DND-41 (cell line): ENCODE measurements at regions not wholly inside any gene's neighbourhood (a gene's known extent, or its start where the extent isn't known, plus 50 kb on each side); places are given as distances from the start of the nearest gene placed in this dataset.

Experiments
- ATAC-seq: fragments of 200-7000 bp; cut with Tn5 transposase; 3 replicates; pipeline ENCODE4 v1.9.1; 2021; ENCODE audit warnings: low read depth; ENCODE audit not compliant: insufficient read depth
- DNase-seq: peaks from one replicate; pipeline ENCODE4 v3.0.0-alpha.2; 2020
- H2AFZ ChIP-seq: 2 replicates; pipeline ENCODE4 v1.6.0; 2012; ENCODE audit warnings: low read depth, low read length
- H3K27ac ChIP-seq: 2 replicates; pipeline ENCODE4 v1.5.1; 2012; ENCODE audit warnings: low read length, inconsistent platforms
- H3K27me3 ChIP-seq: fragments of 200-600 bp; sonication (generic); 2 replicates; pipeline ENCODE4 v1.6.0; 2012; ENCODE audit warnings: low read length, mild to moderate bottlenecking, inconsistent platforms; ENCODE audit not compliant: insufficient read depth, poor library complexity
- H3K36me3 ChIP-seq: 2 replicates; pipeline ENCODE4 v1.5.1; 2012; ENCODE audit warnings: low read length, inconsistent platforms; ENCODE audit not compliant: insufficient read depth
- H3K4me1 ChIP-seq: 2 replicates; pipeline ENCODE4 v1.5.1; 2012; ENCODE audit warnings: mild to moderate bottlenecking, low read length; ENCODE audit not compliant: insufficient read depth
- H3K4me2 ChIP-seq: 2 replicates; pipeline ENCODE4 v1.6.0; 2012; ENCODE audit warnings: mild to moderate bottlenecking, moderate library complexity, low read length, inconsistent platforms; ENCODE audit not compliant: insufficient read depth
- H3K4me3 ChIP-seq, 2 experiments: fragments of 200-600 bp in 1 of 2; shearing (Covaris generic) in 1 of 2; 2 replicates each; pipeline ENCODE4 v1.5.1; 2012 to 2016; ENCODE audit warnings: inconsistent platforms in 2 of 2, low read length in 2 of 2, mild to moderate bottlenecking in 2 of 2, low read depth in 1 of 2, moderate library complexity in 1 of 2
- H3K79me2 ChIP-seq: 2 replicates; pipeline ENCODE4 v1.6.0; 2012; ENCODE audit warnings: low read length, inconsistent platforms; ENCODE audit not compliant: insufficient read depth
- H3K9ac ChIP-seq: 2 replicates; pipeline ENCODE4 v1.6.0; 2012; ENCODE audit warnings: low read depth, mild to moderate bottlenecking, inconsistent platforms, low read length, moderate library complexity
- H3K9me3 ChIP-seq: 2 replicates; pipeline ENCODE4 v1.5.1; 2012; ENCODE audit warnings: low read length, moderate library complexity, mild to moderate bottlenecking, inconsistent platforms; ENCODE audit not compliant: insufficient read depth, severe bottlenecking
- H4K20me1 ChIP-seq: 2 replicates; pipeline ENCODE4 v1.6.0; 2012; ENCODE audit warnings: low read length; ENCODE audit not compliant: insufficient read depth
- EZH2 ChIP-seq: IDR thresholded peaks from 3 replicates; pipeline ENCODE4 v1.6.1; 2012; ENCODE audit warnings: borderline replicate concordance, low read depth, mild to moderate bottlenecking, moderate library complexity, low read length, inconsistent platforms; ENCODE audit not compliant: severe bottlenecking
- TF ChIP-seq, protein P1 (sequence below): IDR thresholded peaks from 2 replicates; pipeline ENCODE4 v1.5.1; 2012; ENCODE audit warnings: borderline replicate concordance, low read length, moderate library complexity, mild to moderate bottlenecking; ENCODE audit not compliant: poor library complexity, severe bottlenecking; ENCODE audit errors: extremely low read depth

DNA sequence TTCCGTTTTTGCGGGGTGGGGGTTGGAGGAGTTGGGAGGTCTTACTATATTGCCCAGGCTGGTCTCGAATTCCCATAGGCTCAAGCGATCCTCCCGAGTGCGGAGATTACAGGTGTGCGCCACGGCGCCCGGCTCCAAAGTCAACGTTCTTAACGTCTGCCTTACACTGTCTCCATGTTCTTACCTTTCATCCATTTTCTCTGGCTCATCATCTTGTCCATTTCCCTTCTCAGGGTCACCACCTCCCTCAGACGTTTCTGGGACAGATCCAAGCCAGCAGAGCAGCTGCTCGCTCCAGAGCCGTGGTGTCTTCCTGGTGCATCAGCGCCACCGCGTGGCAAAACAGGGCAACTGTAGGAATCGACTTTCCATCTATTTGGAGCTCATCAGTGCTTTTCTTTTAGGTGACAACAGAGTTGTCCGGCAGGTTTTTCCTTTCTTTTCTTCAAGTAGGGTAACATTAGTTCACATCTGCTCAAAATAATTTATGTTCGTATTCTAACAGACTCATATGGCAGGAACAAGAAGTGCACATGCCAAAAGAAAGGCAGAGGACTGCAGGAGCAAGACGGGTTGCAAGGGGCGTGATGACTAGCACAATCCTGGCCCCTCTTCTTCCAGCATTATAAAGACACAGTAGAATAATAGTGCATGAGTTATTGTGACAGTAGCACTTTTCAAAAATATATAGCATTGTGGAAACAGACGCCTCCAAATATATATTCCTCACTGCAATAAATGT lies 103.1 kb upstream of the ABCC4 start:
- peak; percentile 93 for ATAC-seq
- Histone ChIP-seq H3K27me3 (no peaks in the 10 kb centered on the region), H2AFZ (no peak overlapping the region)

DNA sequence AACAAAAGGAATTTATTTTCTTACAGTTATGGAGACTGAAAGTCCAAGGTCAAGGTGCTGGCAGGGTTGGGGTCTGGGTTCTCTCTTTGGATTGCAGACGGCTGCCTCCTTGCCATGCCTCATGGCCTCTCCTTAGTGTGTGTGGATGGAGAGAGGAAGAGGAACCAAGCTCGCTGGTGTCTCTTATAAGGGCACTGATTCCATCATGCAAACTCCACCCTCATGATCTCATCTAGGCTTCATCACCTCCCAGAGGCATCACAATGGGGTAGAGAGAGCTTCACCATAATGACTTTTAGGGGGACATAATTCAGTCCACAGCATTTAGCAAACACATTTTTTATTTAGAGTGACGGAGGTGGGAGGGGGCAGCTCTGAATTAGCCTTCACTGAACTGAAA lies 104.9 kb upstream of the ABCC4 start:
- Histone ChIP-seq H2AFZ (no peak overlapping the region), H3K4me3 (no peak overlapping the region), H3K36me3 (no peaks in the 10 kb centered on the region), H3K79me2 (no peaks in the 10 kb centered on the region), H3K9ac (no peak overlapping the region), H3K27ac (no peak overlapping the region), H3K27me3 (no peaks in the 10 kb centered on the region), H4K20me1 (no peaks in the 10 kb centered on the region), H3K4me2 (no peak overlapping the region), H3K4me1 (peaks cover 4% of the 10 kb centered on the region; the same call in 1 of the 2 replicates), H3K9me3 (no peaks in the 10 kb centered on the region)
- DNase-seq: no peak
- ATAC-seq: no peak
- no peak for TF ChIP-seq EZH2
- TF ChIP-seq, protein P1, sequence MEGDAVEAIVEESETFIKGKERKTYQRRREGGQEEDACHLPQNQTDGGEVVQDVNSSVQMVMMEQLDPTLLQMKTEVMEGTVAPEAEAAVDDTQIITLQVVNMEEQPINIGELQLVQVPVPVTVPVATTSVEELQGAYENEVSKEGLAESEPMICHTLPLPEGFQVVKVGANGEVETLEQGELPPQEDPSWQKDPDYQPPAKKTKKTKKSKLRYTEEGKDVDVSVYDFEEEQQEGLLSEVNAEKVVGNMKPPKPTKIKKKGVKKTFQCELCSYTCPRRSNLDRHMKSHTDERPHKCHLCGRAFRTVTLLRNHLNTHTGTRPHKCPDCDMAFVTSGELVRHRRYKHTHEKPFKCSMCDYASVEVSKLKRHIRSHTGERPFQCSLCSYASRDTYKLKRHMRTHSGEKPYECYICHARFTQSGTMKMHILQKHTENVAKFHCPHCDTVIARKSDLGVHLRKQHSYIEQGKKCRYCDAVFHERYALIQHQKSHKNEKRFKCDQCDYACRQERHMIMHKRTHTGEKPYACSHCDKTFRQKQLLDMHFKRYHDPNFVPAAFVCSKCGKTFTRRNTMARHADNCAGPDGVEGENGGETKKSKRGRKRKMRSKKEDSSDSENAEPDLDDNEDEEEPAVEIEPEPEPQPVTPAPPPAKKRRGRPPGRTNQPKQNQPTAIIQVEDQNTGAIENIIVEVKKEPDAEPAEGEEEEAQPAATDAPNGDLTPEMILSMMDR: no peak

More for the DNA sequence above, 103.1 kb upstream of the ABCC4 start:
- DNase-seq: peak; percentile 68
- TF ChIP-seq, protein P1: peak; percentile 92
- TF ChIP-seq EZH2: no peak
- H3K4me1 ChIP-seq: peaks cover 4% of the 10 kb centered on the region; the same call in 1 of the 2 replicates
- H3K4me3 ChIP-seq: no peak overlapping the region
- no peaks in the 10 kb centered on the region for H3K9me3 ChIP-seq
- no peak overlapping the region for H3K9ac ChIP-seq
- peak overlapping the region; percentile 35; the same call in 1 of the 2 replicates for H3K4me2 ChIP-seq
- H3K36me3 ChIP-seq: no peaks in the 10 kb centered on the region
- H3K27ac ChIP-seq: no peak overlapping the region
- H3K79me2 ChIP-seq: no peaks in the 10 kb centered on the region
- H4K20me1 ChIP-seq: no peaks in the 10 kb centered on the region

DNA sequence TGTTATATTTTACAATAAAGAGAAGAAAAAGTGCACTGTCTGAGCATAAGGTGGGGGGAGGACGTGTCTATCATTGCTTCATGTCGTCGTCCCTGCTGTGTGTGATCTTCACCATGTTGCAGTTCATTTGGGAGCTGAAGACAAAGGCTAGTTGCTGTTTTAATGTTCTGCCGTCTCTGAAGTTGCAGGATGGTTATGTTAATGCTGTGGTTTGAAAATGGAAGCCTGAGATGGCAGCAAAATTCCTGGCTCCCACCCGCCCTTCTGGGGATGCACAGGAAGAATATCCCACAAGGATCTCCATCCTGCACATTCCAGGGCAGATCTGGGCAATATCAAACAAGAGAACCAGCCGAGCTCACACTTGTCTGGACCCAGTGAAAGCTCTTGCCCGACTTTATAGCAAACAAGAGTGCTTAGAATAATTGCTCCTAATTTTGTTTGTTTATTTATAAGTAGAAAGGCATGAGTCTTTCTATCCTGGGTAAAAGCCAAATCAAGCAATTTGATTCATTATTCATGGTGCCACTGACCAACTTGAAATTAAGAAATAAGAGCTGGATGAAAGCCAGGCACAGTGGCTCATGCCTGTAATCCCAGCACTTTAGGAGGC lies 110.3 kb upstream of the ABCC4 start:
- ATAC-seq: no peak
- DNase-seq: no peak
- Histone ChIP-seq H2AFZ (no peak overlapping the region), H3K36me3 (no peaks in the 10 kb centered on the region), H3K9ac (no peak overlapping the region), H4K20me1 (no peaks in the 10 kb centered on the region), H3K9me3 (no peaks in the 10 kb centered on the region), H3K79me2 (no peaks in the 10 kb centered on the region), H3K4me1 (no peaks in the 10 kb centered on the region), H3K27me3 (no peaks in the 10 kb centered on the region), H3K4me2 (no peak overlapping the region), H3K4me3 (no peak overlapping the region), H3K27ac (no peak overlapping the region)
- TF ChIP-seq EZH2: no peak
- TF ChIP-seq, protein P1: no peak
